GM19467 (cell line): ENCODE measurements at regions not wholly inside any gene's neighbourhood (a gene's known extent, or its start where the extent isn't known, plus 50 kb on each side); places are given as distances from the start of the nearest gene placed in this dataset.

ENCODE experiments used
- ATAC-seq: cut with Tn5 transposase; IDR thresholded peaks from one replicate; pipeline ENCODE4 v1.9.1; 2021; ENCODE audit warnings: mild to moderate bottlenecking, moderate library complexity; ENCODE audit not compliant: unreplicated experiment

DNA sequence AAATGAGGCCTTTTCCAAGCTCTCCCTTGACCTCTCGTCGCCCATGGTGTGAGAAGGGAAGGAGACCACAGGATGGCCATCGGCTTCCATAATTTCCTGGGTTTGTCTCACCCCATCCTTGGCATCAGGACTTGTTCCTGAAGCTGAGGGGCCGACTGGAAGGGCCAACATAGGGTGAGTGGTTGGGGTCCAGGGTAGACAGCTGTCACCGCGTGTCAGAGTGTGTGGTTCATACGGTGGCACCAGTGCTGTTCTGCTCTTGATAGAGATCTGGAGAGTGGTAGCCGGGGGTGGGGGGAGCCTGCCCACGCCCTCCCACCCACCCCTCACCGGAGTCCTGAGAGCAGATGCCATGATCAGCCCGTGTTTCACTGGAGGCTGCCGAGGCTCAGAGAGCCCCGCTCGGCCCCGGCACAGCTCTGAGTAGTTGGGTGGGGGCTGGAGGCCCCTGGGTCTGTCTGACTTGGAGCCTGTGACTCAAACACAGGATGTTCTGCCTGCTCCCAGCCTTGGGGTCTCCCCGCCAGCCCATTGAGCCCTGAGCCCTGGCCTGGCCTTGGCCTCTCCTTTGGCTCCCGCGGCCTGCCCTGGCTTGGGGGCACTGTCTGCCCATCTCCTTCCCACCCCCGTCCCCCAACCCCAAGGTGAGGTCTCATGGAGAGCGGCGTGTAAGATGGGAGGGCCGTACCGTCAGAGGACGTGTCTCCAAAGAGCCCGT is 53.1 kb upstream of the IER5L start:
- ATAC-seq, result no peak

DNA sequence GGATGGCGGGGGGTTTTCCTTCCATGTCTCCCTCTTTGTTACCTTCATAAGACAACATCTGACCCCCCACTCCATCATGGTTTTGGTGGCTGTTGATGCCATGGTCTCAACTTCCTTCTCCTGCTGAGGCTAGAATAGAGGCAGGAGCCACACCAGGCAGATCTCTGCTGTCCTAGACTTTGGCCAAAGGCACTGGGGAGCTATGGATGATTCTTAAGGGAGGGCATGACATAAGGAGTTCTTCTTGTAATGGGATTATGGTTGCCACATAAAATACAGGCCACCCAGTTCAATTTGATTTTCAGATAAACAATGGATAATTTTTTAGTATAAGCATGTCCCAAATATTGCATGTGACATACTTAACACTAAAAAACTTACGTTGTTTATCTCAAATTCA is 52.2 kb upstream of the IER5L start:
- ATAC-seq, result no peak
